ENCODE measurements at regions not wholly inside any gene's neighbourhood (a gene's known extent, or its start where the extent isn't known, plus 50 kb on each side); places are given as distances from the start of the nearest gene placed in this dataset.

DNA sequence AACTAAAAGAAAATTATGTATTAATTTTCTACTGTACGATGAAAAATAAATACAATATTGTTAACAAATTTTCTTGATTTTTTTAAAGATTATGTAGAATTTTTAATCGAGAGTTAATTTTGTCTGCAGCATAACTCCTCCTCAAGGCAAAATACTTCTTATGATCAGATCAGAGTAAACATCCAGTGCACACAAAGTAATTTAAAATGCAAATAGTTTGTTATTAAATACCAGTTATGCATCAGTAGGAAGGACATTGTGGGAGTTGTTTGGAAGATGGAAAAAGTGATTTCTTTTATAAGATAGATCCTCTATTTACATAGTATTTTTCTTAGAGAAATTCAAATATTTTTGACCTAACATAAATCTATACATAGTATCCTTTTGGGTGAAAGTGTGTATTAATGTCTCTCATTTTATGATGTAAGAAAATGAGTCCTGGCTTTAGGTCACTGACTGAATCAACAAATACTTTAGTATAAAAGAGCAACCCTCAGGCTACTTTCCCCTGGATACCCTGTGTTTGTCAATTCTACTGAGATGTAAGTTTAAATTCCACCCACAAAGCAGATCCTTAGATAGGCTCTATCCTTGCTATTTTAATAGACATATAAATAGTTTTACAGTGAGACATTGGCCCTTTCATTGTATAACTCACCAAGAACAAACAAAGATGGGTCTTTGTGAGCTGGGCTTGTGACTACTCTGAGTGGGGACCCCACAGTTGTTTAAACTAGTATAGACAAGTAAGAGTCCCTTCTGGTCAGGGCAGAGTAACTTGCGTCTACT is 1133.7 kb downstream of the GATA3 start:
- DNase-seq: no peak

GRCh38 chr10:9189448-9189847 is 1135.0 kb downstream of the GATA3 start:
- no peak for DNase-seq

DNA sequence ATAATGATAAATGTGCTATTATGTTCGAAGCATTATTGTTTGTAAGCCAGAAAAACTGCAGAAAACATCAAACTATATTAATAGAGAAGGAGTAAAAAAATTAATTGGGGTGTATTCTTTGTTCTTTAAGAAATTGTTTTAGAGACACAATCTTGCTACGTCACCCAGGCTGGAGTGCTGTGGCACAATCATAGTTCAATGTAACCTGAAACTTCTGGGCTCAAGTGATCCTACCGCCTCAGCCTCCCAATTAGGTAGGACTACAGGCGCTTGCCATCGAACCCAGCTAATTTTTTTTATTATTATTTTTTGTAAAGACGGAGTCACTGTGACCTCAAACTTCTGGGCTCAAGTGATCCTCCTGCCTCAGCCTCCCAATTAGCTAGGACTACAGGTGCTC is 1138.6 kb downstream of the GATA3 start:
- no peak for DNase-seq

GRCh38 chr10:9195385-9195784 is 1140.9 kb downstream of the GATA3 start:
- no peak for DNase-seq

- DNase-seq: peak; percentile 22
These were observed 1144.1 kb downstream of the GATA3 start for GRCh38 chr10:9198611-9199010.

DNA sequence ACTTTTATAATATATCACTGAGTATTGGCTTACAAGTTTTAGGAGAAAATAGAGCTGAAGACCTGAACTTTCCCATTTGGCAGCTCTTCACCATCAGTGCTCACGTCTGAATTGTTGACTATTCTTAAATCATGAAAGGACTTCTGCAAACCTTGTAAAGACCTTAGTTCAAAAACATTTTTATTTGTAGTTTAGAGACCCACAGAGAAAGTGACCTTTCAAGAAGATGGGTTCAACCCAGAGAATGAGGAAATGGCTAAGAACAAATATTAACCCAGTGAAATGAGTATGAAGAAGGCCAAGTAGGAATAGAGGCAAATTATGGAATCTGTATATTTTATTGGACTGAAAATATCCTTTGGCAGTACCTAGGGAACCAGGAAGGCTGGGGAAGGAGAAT is 1151.1 kb downstream of the GATA3 start:
- no peak for DNase-seq

DNA sequence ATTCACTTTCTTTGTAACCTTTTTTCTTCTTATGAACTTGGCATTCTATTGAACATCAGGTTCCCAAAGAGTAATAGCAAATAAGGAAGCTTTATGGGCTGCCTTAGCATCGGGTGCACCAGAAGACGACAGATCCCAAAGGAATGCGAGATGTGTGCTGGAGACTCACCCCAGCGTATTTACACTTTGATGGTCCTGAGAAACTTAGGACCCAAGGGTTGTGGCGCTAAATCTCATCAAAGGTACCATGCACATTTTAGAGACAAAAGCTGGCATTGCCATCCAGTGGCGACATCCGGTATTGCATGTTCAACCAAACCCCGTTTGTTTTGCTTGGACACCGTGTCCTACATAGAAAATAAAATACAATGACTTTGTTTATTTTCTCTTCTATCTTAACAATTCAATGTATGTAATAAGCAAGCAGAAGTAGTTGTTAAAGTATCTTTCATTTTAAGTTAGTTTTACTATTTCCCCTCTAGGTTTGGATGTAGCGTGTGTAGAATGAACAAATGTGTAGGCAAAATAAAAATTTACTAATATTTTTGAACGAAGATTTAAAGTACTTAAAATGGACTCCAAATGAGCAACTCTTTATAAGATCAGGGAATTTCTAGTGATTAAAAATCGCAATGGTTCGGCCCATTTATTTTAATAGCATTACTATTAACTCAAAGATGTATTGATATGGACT is 1154.8 kb downstream of the GATA3 start:
- peak; percentile 5 for DNase-seq

GRCh38 chr10:9211228-9211627 is 1156.7 kb downstream of the GATA3 start:
- no peak for DNase-seq

- DNase-seq: no peak
These were observed 1160.1 kb downstream of the GATA3 start for GRCh38 chr10:9214618-9215017.

GRCh38 chr10:9215121-9215520 is 1160.6 kb downstream of the GATA3 start:
- no peak for DNase-seq

GRCh38 chr10:9219860-9220259 is 1165.4 kb downstream of the GATA3 start:
- no peak for DNase-seq

DNA sequence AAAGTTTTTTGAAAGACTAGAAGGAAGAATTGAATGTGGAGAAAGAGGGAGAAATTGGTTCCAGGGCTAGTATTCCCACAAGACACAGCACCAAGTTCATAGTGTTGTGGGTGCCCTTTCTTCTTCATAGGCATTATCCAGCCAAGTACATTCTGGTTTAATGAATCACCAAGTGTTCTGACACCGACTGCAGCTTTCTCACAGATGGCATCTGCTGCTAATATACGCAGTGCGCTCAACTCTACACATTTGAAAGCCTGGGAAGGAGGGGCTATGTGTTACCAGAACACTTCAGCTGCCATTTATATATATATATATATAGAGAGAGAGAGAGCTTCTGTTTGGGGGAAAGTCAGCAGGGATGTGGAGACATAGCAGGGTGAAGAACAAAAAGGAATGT is 1168.4 kb downstream of the GATA3 start:
- no peak for DNase-seq

GRCh38 chr10:9227679-9228365 is 1173.3 kb downstream of the GATA3 start:
- no peak for DNase-seq

DNA sequence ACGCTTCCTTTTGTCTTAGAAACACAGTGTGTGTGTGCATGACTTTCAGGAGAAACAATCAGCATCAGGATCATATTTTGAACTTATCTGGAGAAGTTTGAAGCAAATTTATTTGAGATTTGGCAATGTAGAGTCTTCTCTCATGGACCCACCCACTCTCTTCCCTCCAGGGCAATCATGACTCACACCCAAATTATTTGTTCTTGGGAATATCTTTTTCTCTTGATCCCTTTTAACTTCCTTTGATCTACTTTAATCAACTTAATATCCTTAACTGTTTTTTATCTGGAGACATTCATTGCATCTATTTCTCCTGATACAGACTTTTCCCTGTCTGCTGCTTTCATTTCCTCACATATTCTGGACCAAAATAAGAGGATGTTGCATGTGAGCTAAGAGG is 1174.3 kb downstream of the GATA3 start:
- no peak for DNase-seq

DNA sequence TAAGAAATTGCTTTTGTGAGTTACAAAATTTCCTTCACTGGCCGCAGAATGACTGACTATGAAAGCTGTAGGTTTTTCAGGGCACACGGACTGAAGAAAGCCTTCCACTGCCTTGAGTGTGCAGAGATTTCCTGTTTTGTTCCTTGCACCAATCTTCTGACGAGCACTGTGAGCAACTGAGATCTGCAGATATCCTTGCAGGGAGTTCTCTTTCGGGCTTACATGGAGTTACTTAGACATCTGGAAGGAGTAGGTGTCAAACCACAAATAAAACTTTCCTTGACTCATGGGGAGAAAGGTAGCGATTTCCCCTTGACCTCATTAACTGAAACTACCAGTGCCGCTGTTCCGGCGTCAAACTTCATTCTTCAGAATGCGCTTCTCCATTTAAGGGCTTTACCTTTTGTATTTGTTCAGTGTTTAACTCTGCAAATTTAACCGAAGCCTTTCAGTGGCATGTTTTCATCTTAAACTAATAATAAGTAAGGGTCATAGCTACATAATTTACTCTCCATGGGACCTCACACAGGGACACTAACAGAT is 1175.3 kb downstream of the GATA3 start:
- no peak for DNase-seq

- no peak for DNase-seq
These were observed 1176.1 kb downstream of the GATA3 start for GRCh38 chr10:9230625-9231024.

DNA sequence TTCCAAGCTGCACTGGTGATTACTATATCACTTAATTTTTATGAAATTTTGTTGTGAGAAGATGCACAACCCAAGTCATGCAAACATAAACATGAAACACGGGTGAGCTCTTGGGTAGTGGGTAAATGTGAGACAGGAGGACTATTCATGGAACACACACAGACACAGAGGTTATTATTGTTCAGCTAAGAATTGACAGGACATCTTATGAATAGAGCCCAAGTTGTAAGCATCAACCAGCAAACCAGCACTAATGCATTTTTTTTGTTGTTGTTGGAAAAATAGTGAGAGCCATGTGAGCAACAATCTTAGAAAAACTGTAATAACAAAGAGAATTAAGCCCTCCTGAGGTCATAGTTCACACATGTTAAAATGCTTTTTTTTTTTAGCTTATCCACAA is 1179.7 kb downstream of the GATA3 start:
- no peak for DNase-seq

GRCh38 chr10:9238041-9238440 is 1183.6 kb downstream of the GATA3 start:
- no peak for DNase-seq

GRCh38 chr10:9239298-9239697 is 1184.8 kb downstream of the GATA3 start:
- DNase-seq: no peak

- DNase-seq: no peak
These were observed 1189.5 kb downstream of the GATA3 start for GRCh38 chr10:9243941-9244411.

DNA sequence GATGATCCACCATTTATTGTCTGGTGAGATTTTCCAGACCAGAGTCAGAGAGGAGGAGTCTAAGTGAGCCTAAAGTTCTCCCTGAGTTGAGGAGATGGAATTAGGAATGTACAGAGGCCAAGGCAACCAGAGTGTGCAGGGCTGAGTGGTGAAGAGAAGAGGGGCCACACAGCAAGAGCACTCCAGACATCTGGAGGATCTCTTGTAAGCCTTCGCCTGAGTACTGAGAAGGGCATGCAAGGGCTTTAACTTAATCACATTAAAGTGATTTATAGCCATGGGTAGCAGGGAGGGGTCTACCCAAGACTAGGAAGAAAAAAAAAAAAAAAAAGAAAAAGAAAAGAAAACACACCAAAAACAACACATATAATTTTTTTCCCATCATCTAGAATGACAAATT is 1190.4 kb downstream of the GATA3 start:
- DNase-seq: no peak

- no peak for DNase-seq
These were observed 1198.6 kb downstream of the GATA3 start for GRCh38 chr10:9253121-9253520.

GRCh38 chr10:9254353-9254752 is 1199.9 kb downstream of the GATA3 start:
- peak; percentile 7 for DNase-seq

DNA sequence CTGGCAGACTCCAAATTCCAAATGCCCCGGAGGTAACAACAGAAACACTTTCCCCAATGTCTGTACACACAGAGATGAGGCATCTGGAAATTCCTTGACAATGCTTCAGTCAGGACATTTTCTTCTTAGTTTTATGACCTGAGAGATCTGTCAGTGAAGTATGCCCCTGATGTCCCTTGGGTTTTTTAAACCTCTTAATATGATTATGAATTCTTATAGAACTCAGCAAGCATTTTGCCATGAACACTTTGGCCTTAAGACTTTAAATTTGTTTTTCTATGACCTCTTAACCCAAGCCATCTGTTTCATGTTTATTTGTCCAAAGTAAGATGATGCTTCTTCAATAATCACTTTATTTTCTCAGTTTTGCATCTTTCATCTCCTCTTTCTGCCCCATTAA is 1206.2 kb downstream of the GATA3 start:
- DNase-seq: no peak

Measured in amniotic stem cell (primary cell).